GM13976 (cell line): ENCODE measurements at regions not wholly inside any gene's neighbourhood (a gene's known extent, or its start where the extent isn't known, plus 50 kb on each side); places are given as distances from the start of the nearest gene placed in this dataset.

Source experiments
- DNase-seq: peaks from one replicate; pipeline ENCODE4 v3.0.0; 2012; ENCODE audit warnings: low spot score
- CTCF ChIP-seq: IDR thresholded peaks from 2 replicates; pipeline ENCODE4 v1.5.1; 2012; ENCODE audit warnings: borderline replicate concordance, mild to moderate bottlenecking; ENCODE audit not compliant: insufficient read depth; ENCODE audit errors: extremely low read depth, missing control alignments, control extremely low read depth
- in situ Hi-C: fragments of 300-500 bp; cut with MboI; formaldehyde crosslinking; loops from one replicate; pipeline ENCODE4 v1.12.0; 2022; ENCODE audit warnings: low sequenced_read_pairs, mixed read lengths, inconsistent platforms; ENCODE audit not compliant: unreplicated experiment

- TF ChIP-seq CTCF: no peak
- in situ Hi-C loops: no loop called here
Measured at GRCh38 chr6:153623496-153623895, 415.5 kb upstream of the OPRM1 start.

GRCh38 chr6:153621491-153621890, 417.5 kb upstream of the OPRM1 start:
- in situ Hi-C loops: no loop called here
- DNase-seq: no peak
- no peak for TF ChIP-seq CTCF

More at GRCh38 chr6:153623496-153623895, 415.5 kb upstream of the OPRM1 start:
- no peak for DNase-seq

- no peak for DNase-seq
- TF ChIP-seq CTCF: no peak
- in situ Hi-C loops: no loop called here
Measured at GRCh38 chr6:153621070-153621469, 418.0 kb upstream of the OPRM1 start.

- no peak for DNase-seq
- in situ Hi-C loops: no loop called here
- TF ChIP-seq CTCF: no peak
Measured at GRCh38 chr6:153618371-153619322, 420.4 kb upstream of the OPRM1 start.

- no peak for DNase-seq
- in situ Hi-C loops: no loop called here
- TF ChIP-seq CTCF: no peak
Measured at GRCh38 chr6:153616506-153616905, 422.5 kb upstream of the OPRM1 start.

GRCh38 chr6:153613719-153614455, 425.2 kb upstream of the OPRM1 start:
- TF ChIP-seq CTCF: no peak
- in situ Hi-C loops: no loop called here
- no peak for DNase-seq
